ENCODE measurements at regions not wholly inside any gene's neighbourhood (a gene's known extent, or its start where the extent isn't known, plus 50 kb on each side); places are given as distances from the start of the nearest gene placed in this dataset.

DNA sequence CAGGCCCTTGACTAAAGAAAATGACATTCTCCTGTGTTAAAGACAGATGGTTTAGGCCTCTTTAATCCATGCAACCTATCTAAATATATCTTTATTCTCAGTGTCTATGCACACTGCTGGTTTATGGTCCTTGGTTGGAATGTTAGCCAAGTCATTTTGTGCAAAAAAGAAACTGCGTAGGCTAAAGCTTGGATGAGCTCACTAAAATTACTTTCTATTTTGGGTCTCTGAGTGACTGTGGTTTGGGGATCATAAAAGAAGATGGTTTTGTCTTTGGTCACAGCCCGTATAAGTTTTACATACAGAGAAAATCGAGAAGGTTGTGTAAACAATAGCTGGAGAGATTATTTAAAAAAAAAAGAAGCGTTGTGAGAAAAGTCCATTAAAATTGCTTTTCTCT, 443.6 kb downstream of the UBE2NL start:
- no peak for TF ChIP-seq EZH2phosphoT487 (IDR thresholded peaks at IDR 0.05; ENCODE audit: low read length)
- TF ChIP-seq EZH2 (optimal IDR thresholded peaks at IDR 0.05; ENCODE audit: low read depth, low read length), result no peak
- TF ChIP-seq, protein P1, sequence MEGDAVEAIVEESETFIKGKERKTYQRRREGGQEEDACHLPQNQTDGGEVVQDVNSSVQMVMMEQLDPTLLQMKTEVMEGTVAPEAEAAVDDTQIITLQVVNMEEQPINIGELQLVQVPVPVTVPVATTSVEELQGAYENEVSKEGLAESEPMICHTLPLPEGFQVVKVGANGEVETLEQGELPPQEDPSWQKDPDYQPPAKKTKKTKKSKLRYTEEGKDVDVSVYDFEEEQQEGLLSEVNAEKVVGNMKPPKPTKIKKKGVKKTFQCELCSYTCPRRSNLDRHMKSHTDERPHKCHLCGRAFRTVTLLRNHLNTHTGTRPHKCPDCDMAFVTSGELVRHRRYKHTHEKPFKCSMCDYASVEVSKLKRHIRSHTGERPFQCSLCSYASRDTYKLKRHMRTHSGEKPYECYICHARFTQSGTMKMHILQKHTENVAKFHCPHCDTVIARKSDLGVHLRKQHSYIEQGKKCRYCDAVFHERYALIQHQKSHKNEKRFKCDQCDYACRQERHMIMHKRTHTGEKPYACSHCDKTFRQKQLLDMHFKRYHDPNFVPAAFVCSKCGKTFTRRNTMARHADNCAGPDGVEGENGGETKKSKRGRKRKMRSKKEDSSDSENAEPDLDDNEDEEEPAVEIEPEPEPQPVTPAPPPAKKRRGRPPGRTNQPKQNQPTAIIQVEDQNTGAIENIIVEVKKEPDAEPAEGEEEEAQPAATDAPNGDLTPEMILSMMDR (IDR thresholded peaks at IDR 0.05; ENCODE audit: low read length), result no peak
- H3K36me3 ChIP-seq (replicated peaks; ENCODE audit: insufficient read depth, low read length), result no peaks in the 10 kb centered on the region
- H3K79me2 ChIP-seq (ENCODE audit: low read length), result no peaks in the 10 kb centered on the region
- no peaks in the 10 kb centered on the region for H4K20me1 ChIP-seq (ENCODE audit: insufficient read depth, low read length)
- no peaks in the 10 kb centered on the region for H3F3A ChIP-seq (ENCODE audit: insufficient read depth, low read length)
- H2AFZ ChIP-seq (ENCODE audit: low read length), result no peak overlapping the region
- no peaks in the 10 kb centered on the region for H3K27me3 ChIP-seq (replicated peaks; ENCODE audit: insufficient read depth, low read length)
- H3K4me2 ChIP-seq (ENCODE audit: low read depth, low read length), result no peak overlapping the region
- H3K4me1 ChIP-seq (ENCODE audit: low read length), result no peaks in the 10 kb centered on the region
- no peak overlapping the region for H3K4me3 ChIP-seq (ENCODE audit: low read length)
- no peak for DNase-seq
- no peak overlapping the region for H3K9ac ChIP-seq (ENCODE audit: low read length)
- H3K27ac ChIP-seq (ENCODE audit: low read length), result no peak overlapping the region
- no peaks in the 10 kb centered on the region for H3K9me2 ChIP-seq (replicated peaks; ENCODE audit: insufficient read depth, low read length)
- H3K9me3 ChIP-seq (replicated peaks; ENCODE audit: insufficient read depth, low read length), result no peaks in the 10 kb centered on the region

GRCh38 chrX:144333429-144333828, 449.6 kb downstream of the UBE2NL start:
- no peaks in the 10 kb centered on the region for H3F3A ChIP-seq (ENCODE audit: insufficient read depth, low read length)
- TF ChIP-seq EZH2 (optimal IDR thresholded peaks at IDR 0.05; ENCODE audit: low read depth, low read length), result no peak
- TF ChIP-seq, protein P1 (IDR thresholded peaks at IDR 0.05; ENCODE audit: low read length), result no peak
- TF ChIP-seq EZH2phosphoT487 (IDR thresholded peaks at IDR 0.05; ENCODE audit: low read length), result no peak
- H4K20me1 ChIP-seq (ENCODE audit: insufficient read depth, low read length), result no peaks in the 10 kb centered on the region
- H3K4me1 ChIP-seq (ENCODE audit: low read length), result no peaks in the 10 kb centered on the region
- H3K9me3 ChIP-seq (replicated peaks; ENCODE audit: insufficient read depth, low read length), result no peaks in the 10 kb centered on the region
- no peaks in the 10 kb centered on the region for H3K79me2 ChIP-seq (ENCODE audit: low read length)
- H3K9ac ChIP-seq (ENCODE audit: low read length), result no peak overlapping the region
- H3K27me3 ChIP-seq (replicated peaks; ENCODE audit: insufficient read depth, low read length), result no peaks in the 10 kb centered on the region
- no peaks in the 10 kb centered on the region for H3K9me2 ChIP-seq (replicated peaks; ENCODE audit: insufficient read depth, low read length)
- H3K4me2 ChIP-seq (ENCODE audit: low read depth, low read length), result no peak overlapping the region
- no peak overlapping the region for H2AFZ ChIP-seq (ENCODE audit: low read length)
- H3K4me3 ChIP-seq (ENCODE audit: low read length), result no peak overlapping the region
- H3K36me3 ChIP-seq (replicated peaks; ENCODE audit: insufficient read depth, low read length), result no peaks in the 10 kb centered on the region
- no peak overlapping the region for H3K27ac ChIP-seq (ENCODE audit: low read length)
- no peak for DNase-seq

- Histone ChIP-seq H3K36me3 (replicated peaks; ENCODE audit: insufficient read depth, low read length) (no peaks in the 10 kb centered on the region), H3K9me2 (replicated peaks; ENCODE audit: insufficient read depth, low read length) (no peaks in the 10 kb centered on the region), H3K27ac (ENCODE audit: low read length) (no peak overlapping the region), H3K9ac (ENCODE audit: low read length) (no peak overlapping the region), H3K79me2 (ENCODE audit: low read length) (no peaks in the 10 kb centered on the region), H3K4me2 (ENCODE audit: low read depth, low read length) (no peak overlapping the region), H4K20me1 (ENCODE audit: insufficient read depth, low read length) (no peaks in the 10 kb centered on the region), H3K4me3 (ENCODE audit: low read length) (no peak overlapping the region), H3F3A (ENCODE audit: insufficient read depth, low read length) (no peaks in the 10 kb centered on the region), H3K27me3 (replicated peaks; ENCODE audit: insufficient read depth, low read length) (no peaks in the 10 kb centered on the region), H2AFZ (ENCODE audit: low read length) (no peak overlapping the region), H3K9me3 (replicated peaks; ENCODE audit: insufficient read depth, low read length) (no peaks in the 10 kb centered on the region), H3K4me1 (ENCODE audit: low read length) (no peaks in the 10 kb centered on the region)
- no peak for DNase-seq
- TF ChIP-seq, protein P1 (IDR thresholded peaks at IDR 0.05; ENCODE audit: low read length), result peak; percentile 33
- TF ChIP-seq EZH2phosphoT487 (IDR thresholded peaks at IDR 0.05; ENCODE audit: low read length), result no peak
Measured at GRCh38 chrX:144334577-144334976, 450.7 kb downstream of the UBE2NL start.
